ENCODE measurements at regions not wholly inside any gene's neighbourhood (a gene's known extent, or its start where the extent isn't known, plus 50 kb on each side); places are given as distances from the start of the nearest gene placed in this dataset.

DNA sequence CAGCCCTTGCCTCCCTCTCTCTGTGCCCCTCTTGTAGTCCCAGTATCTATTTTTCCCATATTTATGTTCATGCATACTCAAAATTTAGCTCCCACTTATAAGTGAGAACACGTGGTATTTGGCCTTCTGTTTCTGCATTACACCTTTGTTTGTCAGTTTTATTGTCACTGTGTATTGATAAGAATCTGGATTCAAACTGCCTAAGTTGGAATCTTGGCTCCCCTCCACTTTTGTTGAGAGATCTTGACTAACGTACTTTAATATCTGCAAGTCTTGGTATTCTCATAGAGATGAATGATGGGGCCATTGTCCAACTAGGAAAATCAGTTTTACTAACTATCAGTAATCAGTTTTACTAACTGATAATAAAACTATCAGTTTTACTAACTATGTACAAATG is 87.8 kb upstream of the PRMT6 start:
- TF ChIP-seq POLR2AphosphoS5 (IDR thresholded peaks at IDR 0.05; ENCODE audit: low read depth, low read length) (no peak), TAF1 (IDR thresholded peaks at IDR 0.05; ENCODE audit: borderline replicate concordance, insufficient read depth, low read length) (no peak), SIN3A (IDR thresholded peaks at IDR 0.05; ENCODE audit: borderline replicate concordance, insufficient read depth, low read length) (no peak)
